ACC112 (cell line): ENCODE measurements at regions not wholly inside any gene's neighbourhood (a gene's known extent, or its start where the extent isn't known, plus 50 kb on each side); places are given as distances from the start of the nearest gene placed in this dataset.

Experiments
- H2AFZ ChIP-seq: fragments of 200-600 bp; sonication (generic); one replicate; pipeline ENCODE4 v1.6.0; 2017; ENCODE audit warnings: antibody characterized with exemption, low read length; ENCODE audit not compliant: unreplicated experiment
- H3K27ac ChIP-seq: fragments of 200-600 bp; sonication (generic); 2 replicates; pipeline ENCODE4 v1.5.1; 2014; ENCODE audit warnings: low read depth, mild to moderate bottlenecking, antibody characterized with exemption, low read length, moderate library complexity
- H3K27me3 ChIP-seq: fragments of 200-600 bp; sonication (generic); 2 replicates; pipeline ENCODE4 v1.6.1; 2014; ENCODE audit warnings: mild to moderate bottlenecking, antibody characterized with exemption, low read length, moderate library complexity, mixed read lengths; ENCODE audit not compliant: insufficient read depth
- H3K36me3 ChIP-seq: fragments of 200-600 bp; sonication (generic); 2 replicates; pipeline ENCODE4 v1.6.1; 2016; ENCODE audit warnings: mild to moderate bottlenecking, antibody characterized with exemption, low read length, moderate library complexity, mixed read lengths; ENCODE audit not compliant: insufficient read depth
- H3K4me1 ChIP-seq: fragments of 200-600 bp; sonication (generic); one replicate; pipeline ENCODE4 v1.6.1; 2016; ENCODE audit warnings: low read length, mixed read lengths; ENCODE audit not compliant: insufficient read depth, unreplicated experiment, control insufficient read depth
- H3K4me3 ChIP-seq: fragments of 200-600 bp; sonication (generic); 2 replicates; pipeline ENCODE4 v1.5.1; 2014; ENCODE audit warnings: mild to moderate bottlenecking, low read depth, low read length
- H3K79me2 ChIP-seq: fragments of 200-600 bp; sonication (generic); one replicate; pipeline ENCODE4 v1.6.0; 2016; ENCODE audit warnings: low read length; ENCODE audit not compliant: control insufficient read depth, unreplicated experiment, insufficient read depth

DNA sequence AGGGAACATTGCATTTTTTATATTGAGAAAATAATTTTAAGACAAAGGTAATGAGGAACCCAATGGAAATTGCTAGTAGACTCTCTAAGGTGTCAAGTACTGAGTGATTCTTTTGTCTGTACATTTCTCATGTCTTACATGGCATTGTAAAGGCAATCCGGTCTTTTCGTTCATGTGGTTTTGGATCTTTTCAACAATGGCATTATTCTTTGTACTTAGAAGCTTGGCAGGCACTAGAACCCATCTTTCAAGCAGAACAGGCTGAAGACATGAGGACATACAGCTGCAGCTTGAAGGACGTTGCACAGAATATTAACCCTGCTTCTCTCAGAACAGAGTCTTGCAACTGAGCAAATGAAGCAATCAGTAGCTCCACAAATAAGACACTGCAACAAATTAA is 231.5 kb upstream of the ZFHX3 start:
- no peaks in the 10 kb centered on the region for H3K36me3 ChIP-seq
- no peaks in the 10 kb centered on the region for H3K4me1 ChIP-seq
- H3K27ac ChIP-seq = no peak overlapping the region
- no peak overlapping the region for H2AFZ ChIP-seq
- H3K4me3 ChIP-seq = no peak overlapping the region
- peaks cover 3% of the 10 kb centered on the region; the same call in 1 of the 2 replicates for H3K27me3 ChIP-seq
- no peaks in the 10 kb centered on the region for H3K79me2 ChIP-seq

DNA sequence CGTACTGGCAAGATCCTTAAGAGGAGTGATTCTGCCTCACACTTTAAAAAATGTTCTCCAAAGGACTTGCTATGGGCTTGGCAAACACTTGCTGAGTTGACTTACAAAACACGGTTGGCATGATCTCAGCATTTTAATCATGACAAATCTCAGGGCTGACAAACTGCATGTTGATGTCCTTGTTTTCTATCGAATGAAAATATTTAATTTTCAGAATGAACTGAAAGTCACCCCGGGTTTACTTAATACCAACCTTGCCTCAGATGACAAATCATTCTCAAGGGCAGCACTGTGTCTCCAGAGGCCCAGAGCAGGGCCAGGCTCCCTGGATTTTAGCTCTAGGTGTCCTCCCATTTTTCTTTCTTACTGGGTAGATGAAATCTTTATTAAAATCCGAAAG is 229.1 kb upstream of the ZFHX3 start:
- no peak overlapping the region for H3K27ac ChIP-seq
- peaks cover 6% of the 10 kb centered on the region; the same call in 1 of the 2 replicates for H3K27me3 ChIP-seq
- H3K4me3 ChIP-seq = no peak overlapping the region
- no peaks in the 10 kb centered on the region for H3K4me1 ChIP-seq
- no peaks in the 10 kb centered on the region for H3K36me3 ChIP-seq
- no peaks in the 10 kb centered on the region for H3K79me2 ChIP-seq
- no peak overlapping the region for H2AFZ ChIP-seq

GRCh38 chr16:73275448-73275847 is 227.5 kb upstream of the ZFHX3 start:
- H2AFZ ChIP-seq = no peak overlapping the region
- H3K4me3 ChIP-seq = no peak overlapping the region
- H3K27ac ChIP-seq = no peak overlapping the region
- H3K36me3 ChIP-seq = no peaks in the 10 kb centered on the region
- no peaks in the 10 kb centered on the region for H3K79me2 ChIP-seq
- peaks cover 6% of the 10 kb centered on the region; the same call in 1 of the 2 replicates for H3K27me3 ChIP-seq
- H3K4me1 ChIP-seq = no peaks in the 10 kb centered on the region

DNA sequence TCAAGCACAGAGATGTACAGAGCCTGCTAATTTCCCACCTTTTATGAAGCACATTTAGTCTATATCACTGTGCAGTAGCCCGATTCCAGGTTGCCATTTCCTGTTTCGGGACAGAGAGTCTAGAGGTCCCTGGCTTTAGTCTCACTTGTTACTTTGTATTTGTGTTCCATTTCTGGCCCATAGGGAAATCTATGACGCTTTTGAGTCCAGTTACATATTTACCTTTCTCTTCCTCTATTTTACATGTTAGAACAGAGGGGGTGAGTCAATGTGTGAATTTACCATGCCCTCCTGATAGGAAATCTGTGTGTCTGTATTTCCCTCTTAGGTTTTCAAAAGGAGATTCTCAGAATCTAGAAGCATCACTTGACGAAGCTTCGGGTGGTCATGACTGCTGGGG is 227.1 kb upstream of the ZFHX3 start:
- H3K79me2 ChIP-seq = no peaks in the 10 kb centered on the region
- H3K27me3 ChIP-seq = peaks cover 6% of the 10 kb centered on the region; the same call in 1 of the 2 replicates

GRCh38 chr16:73274140-73274539 is 226.2 kb upstream of the ZFHX3 start:
- Histone ChIP-seq H3K4me1 (no peaks in the 10 kb centered on the region), H3K79me2 (no peaks in the 10 kb centered on the region), H3K27me3 (peaks cover 7% of the 10 kb centered on the region; the same call in 1 of the 2 replicates), H3K27ac (no peak overlapping the region), H3K4me3 (no peak overlapping the region), H3K36me3 (no peaks in the 10 kb centered on the region), H2AFZ (no peak overlapping the region)

More for the DNA sequence above, 227.1 kb upstream of the ZFHX3 start:
- no peaks in the 10 kb centered on the region for H3K4me1 ChIP-seq
- H3K27ac ChIP-seq = no peak overlapping the region
- H3K4me3 ChIP-seq = no peak overlapping the region
- H3K36me3 ChIP-seq = no peaks in the 10 kb centered on the region
- H2AFZ ChIP-seq = no peak overlapping the region

DNA sequence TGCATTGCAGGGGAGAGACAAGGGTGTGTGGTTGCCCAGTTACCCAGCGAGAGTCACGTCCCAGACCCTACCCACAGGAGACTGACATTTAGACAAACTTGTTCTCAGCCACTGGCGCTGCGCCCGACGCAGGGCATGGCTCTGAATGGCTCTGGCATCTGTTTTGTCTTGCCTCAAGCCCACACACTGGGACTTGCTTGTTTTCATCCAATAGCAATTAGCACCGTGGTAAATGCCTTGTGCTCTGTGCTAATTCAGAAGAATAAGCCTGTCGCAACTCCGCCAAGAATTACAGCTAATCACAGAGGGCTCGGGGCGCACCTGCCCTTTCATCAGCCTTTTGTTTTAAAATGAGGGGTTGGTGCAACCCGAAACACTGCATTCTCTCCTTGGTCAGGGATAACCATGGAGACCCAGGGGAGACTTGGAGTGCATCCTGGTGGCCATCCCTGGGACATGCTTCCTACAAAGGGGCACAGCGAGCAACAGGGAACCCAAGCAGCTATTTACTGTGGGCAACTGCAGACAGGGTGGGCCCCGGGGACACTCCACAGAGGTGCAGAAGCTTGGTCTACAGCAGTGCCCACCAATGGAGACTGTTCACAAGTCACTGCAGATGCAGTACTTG is 220.6 kb upstream of the ZFHX3 start:
- Histone ChIP-seq H3K4me3 (no peak overlapping the region), H2AFZ (no peak overlapping the region), H3K27me3 (peaks cover 12% of the 10 kb centered on the region; the same call in 1 of the 2 replicates), H3K27ac (no peak overlapping the region), H3K4me1 (no peaks in the 10 kb centered on the region), H3K79me2 (no peaks in the 10 kb centered on the region), H3K36me3 (no peaks in the 10 kb centered on the region)

DNA sequence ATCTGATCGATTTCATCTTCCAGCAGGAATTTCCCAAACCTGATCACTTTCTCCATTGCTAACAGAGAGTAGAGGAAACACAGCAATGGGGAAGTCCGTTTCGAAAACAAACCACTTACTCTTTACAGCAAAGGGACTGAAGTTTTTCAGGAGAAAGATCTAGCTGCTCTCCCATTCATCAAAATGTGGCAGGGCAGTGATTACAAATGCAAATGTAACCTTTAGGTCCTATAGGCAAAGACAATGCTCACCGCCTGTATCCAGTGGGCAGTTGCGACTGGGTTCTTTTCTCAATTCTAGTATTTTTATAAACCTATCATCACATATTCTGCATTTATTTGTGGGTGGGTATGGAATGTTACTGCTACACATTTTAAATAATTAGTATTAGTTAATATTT is 218.0 kb upstream of the ZFHX3 start:
- no peak overlapping the region for H2AFZ ChIP-seq

GRCh38 chr16:73265124-73265837 is 217.4 kb upstream of the ZFHX3 start:
- no peak overlapping the region for H3K4me3 ChIP-seq
- no peak overlapping the region for H3K27ac ChIP-seq
- H3K36me3 ChIP-seq = no peaks in the 10 kb centered on the region
- H3K4me1 ChIP-seq = no peaks in the 10 kb centered on the region
- no peaks in the 10 kb centered on the region for H3K79me2 ChIP-seq
- H2AFZ ChIP-seq = no peak overlapping the region
- H3K27me3 ChIP-seq = 0 out of 2 replicates have a peak, but pooled peaks cover 12% of the 10 kb centered on the region

More for the DNA sequence above, 218.0 kb upstream of the ZFHX3 start:
- Histone ChIP-seq H3K27me3 (0 out of 2 replicates have a peak, but pooled peaks cover 12% of the 10 kb centered on the region), H3K79me2 (no peaks in the 10 kb centered on the region), H3K4me1 (no peaks in the 10 kb centered on the region), H3K36me3 (no peaks in the 10 kb centered on the region), H3K27ac (no peak overlapping the region), H3K4me3 (no peak overlapping the region)

DNA sequence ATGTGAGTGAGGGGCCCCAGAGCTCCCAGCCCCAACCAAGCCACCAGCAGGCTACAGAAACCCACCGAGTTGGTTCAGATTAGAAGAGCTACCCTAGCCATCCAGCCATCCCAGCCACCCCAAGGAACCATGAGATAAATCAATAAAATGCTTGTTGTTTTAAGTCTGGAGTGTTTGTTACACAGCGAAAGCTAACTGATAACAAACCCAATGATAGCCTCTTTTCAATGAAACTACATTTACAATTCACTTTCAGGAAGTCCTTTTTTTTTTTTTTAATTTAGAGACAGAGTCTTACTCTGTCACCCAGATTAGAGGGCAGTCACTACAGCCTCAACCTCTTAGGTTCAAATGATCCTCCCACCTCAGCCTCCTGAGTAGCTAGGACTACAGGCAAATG is 215.0 kb upstream of the ZFHX3 start:
- peaks cover 15% of the 10 kb centered on the region; the same call in 1 of the 2 replicates for H3K27me3 ChIP-seq
- no peaks in the 10 kb centered on the region for H3K79me2 ChIP-seq
- H3K36me3 ChIP-seq = no peaks in the 10 kb centered on the region
- no peak overlapping the region for H2AFZ ChIP-seq
- no peak overlapping the region for H3K4me3 ChIP-seq
- no peak overlapping the region for H3K27ac ChIP-seq
- no peaks in the 10 kb centered on the region for H3K4me1 ChIP-seq

GRCh38 chr16:73255031-73255430 is 207.1 kb upstream of the ZFHX3 start:
- no peaks in the 10 kb centered on the region for H3K36me3 ChIP-seq
- H3K4me3 ChIP-seq = no peak overlapping the region
- H3K79me2 ChIP-seq = no peaks in the 10 kb centered on the region
- H3K4me1 ChIP-seq = no peaks in the 10 kb centered on the region
- H3K27ac ChIP-seq = no peak overlapping the region
- peaks cover 6% of the 10 kb centered on the region; the same call in 1 of the 2 replicates for H3K27me3 ChIP-seq
- H2AFZ ChIP-seq = no peak overlapping the region
